Stimulated activated CD4-positive, alpha-beta T cell treated with anti-CD3 and anti-CD28 coated beads, TNF-alpha, amount 100 ng/mL, for 48 hours (primary cell): ENCODE measurements at regions not wholly inside any gene's neighbourhood (a gene's known extent, or its start where the extent isn't known, plus 50 kb on each side); places are given as distances from the start of the nearest gene placed in this dataset.

ENCODE experiments used
- DNase-seq, 3 donors: peaks; one replicate each; pipeline ENCODE4 v3.0.0-alpha.2; 2020; ENCODE audit warnings: low read depth in 3 of 3

- no peak for DNase-seq
Measured at GRCh38 chr10:28811639-28812349, 134.5 kb downstream of the BAMBI start.

- DNase-seq = no peak
Measured at GRCh38 chr10:28812384-28813372, 135.4 kb downstream of the BAMBI start.

- DNase-seq = no peak
Measured at GRCh38 chr10:28815681-28816080, 138.4 kb downstream of the BAMBI start.

GRCh38 chr10:28822719-28823464 lies 145.6 kb downstream of the BAMBI start:
- DNase-seq = no peak

GRCh38 chr10:28823501-28824075 lies 146.3 kb downstream of the BAMBI start:
- DNase-seq = no peak

GRCh38 chr10:28833313-28833712 lies 156.0 kb downstream of the BAMBI start:
- DNase-seq = no peak

- DNase-seq = no peak
Measured at GRCh38 chr10:28836435-28836743, 159.1 kb downstream of the BAMBI start.

- no peak for DNase-seq
Measured at GRCh38 chr10:28837613-28838390, 160.5 kb downstream of the BAMBI start.

GRCh38 chr10:28838908-28839307 lies 161.6 kb downstream of the BAMBI start:
- no peak for DNase-seq

GRCh38 chr10:28839600-28840007 lies 162.3 kb downstream of the BAMBI start:
- DNase-seq = no peak

GRCh38 chr10:28840202-28840601 lies 162.9 kb downstream of the BAMBI start:
- DNase-seq = no peak

GRCh38 chr10:28840971-28841370 lies 163.7 kb downstream of the BAMBI start:
- no peak for DNase-seq

GRCh38 chr10:28841625-28842024 lies 164.3 kb downstream of the BAMBI start:
- DNase-seq = no peak

GRCh38 chr10:28842321-28842720 lies 165.0 kb downstream of the BAMBI start:
- no peak for DNase-seq

- no peak for DNase-seq
Measured at GRCh38 chr10:28845009-28845682, 167.8 kb downstream of the BAMBI start.

GRCh38 chr10:28849309-28849708 lies 172.0 kb downstream of the BAMBI start:
- DNase-seq = no peak

- no peak for DNase-seq
Measured at GRCh38 chr10:28849821-28850220, 172.5 kb downstream of the BAMBI start.

GRCh38 chr10:28850784-28851183 lies 173.5 kb downstream of the BAMBI start:
- no peak for DNase-seq

- DNase-seq = no peak
Measured at GRCh38 chr10:28853195-28853594, 175.9 kb downstream of the BAMBI start.

GRCh38 chr10:28857164-28857563 lies 179.8 kb downstream of the BAMBI start:
- DNase-seq = no peak

GRCh38 chr10:28858646-28859045 lies 181.3 kb downstream of the BAMBI start:
- no peak for DNase-seq
